SK-N-MC (cell line): ENCODE measurements at regions not wholly inside any gene's neighbourhood (a gene's known extent, or its start where the extent isn't known, plus 50 kb on each side); places are given as distances from the start of the nearest gene placed in this dataset.

Experiments used
- DNase-seq: peaks from one replicate; pipeline ENCODE4 v3.0.0-alpha.2; 2011; ENCODE audit warnings: low read depth, low spot score
- H3K27ac ChIP-seq: fragments of 200-600 bp; sonication (generic); 2 replicates; pipeline ENCODE4 v1.5.1; 2016; ENCODE audit warnings: mixed run types
- H3K36me3 ChIP-seq: fragments of 200-600 bp; sonication (generic); 2 replicates; pipeline ENCODE4 v1.6.1; 2017; ENCODE audit warnings: antibody characterized with exemption, low read length, mixed read lengths; ENCODE audit not compliant: insufficient read depth
- H3K4me3 ChIP-seq: fragments of 200-600 bp; sonication (generic); 2 replicates; pipeline ENCODE4 v1.5.1; 2016
- H3K9ac ChIP-seq: fragments of 200-600 bp; sonication (generic); 2 replicates; pipeline ENCODE4 v1.8.0; 2017; ENCODE audit warnings: mixed run types, mixed read lengths; ENCODE audit not compliant: insufficient read length
- H3K9me3 ChIP-seq: fragments of 200-600 bp; sonication (generic); 2 replicates; pipeline ENCODE4 v1.6.1; 2017; ENCODE audit warnings: low read depth, mild to moderate bottlenecking, antibody characterized with exemption, low read length, moderate library complexity, mixed read lengths
- EZH2 ChIP-seq: fragments of 200-600 bp; sonication (generic); IDR thresholded peaks from one replicate; pipeline ENCODE4 v1.6.1; 2017; ENCODE audit warnings: antibody characterized with exemption
- FOXP2 ChIP-seq: optimal IDR thresholded peaks from 2 replicates; pipeline ENCODE3; 2011; ENCODE audit warnings: mild to moderate bottlenecking, moderate library complexity; ENCODE audit not compliant: insufficient read depth; ENCODE audit errors: extremely low read length, control extremely low read depth
- POLR2AphosphoS5 ChIP-seq: IDR thresholded peaks from 2 replicates; pipeline ENCODE4 v1.6.1; 2012; ENCODE audit warnings: mild to moderate bottlenecking, low read depth, low read length, borderline replicate concordance

DNA sequence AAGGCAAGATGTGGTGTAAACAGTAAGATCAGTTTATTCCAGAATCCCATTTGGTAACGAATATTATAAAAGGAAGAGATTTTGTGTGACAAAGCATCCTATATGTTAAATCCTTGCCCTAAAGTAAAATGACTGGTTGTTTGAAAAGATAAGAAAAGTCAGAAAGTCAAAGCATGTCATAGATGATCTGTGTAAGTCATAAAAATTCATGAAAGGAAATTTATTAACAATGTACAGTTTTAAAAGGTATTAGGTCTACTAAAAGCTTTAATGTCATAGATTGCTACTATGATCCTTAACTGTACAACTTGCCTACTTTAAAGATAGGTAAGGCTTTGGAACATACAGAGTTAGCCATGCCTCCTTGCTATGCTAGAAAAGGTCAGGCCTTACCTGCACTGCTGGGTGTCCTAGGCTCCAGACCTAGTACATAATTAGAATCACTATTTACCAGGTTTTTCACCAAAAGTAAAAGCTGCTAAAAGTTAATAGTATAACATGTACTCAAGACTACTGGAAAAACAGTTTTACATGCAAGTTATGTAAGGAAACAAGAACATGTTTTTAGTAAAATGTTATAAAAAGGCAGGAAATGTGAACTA is 1090.1 kb upstream of the ADGRB3 start:
- Histone ChIP-seq H3K4me3 (no peak overlapping the region), H3K9me3 (peaks cover 7% of the 10 kb centered on the region; the same call in 1 of the 2 replicates), H3K27ac (no peak overlapping the region), H3K36me3 (no peaks in the 10 kb centered on the region), H3K9ac (no peak overlapping the region)
- DNase-seq = no peak
- TF ChIP-seq POLR2AphosphoS5 (no peak), FOXP2 (no peak), EZH2 (no peak)

DNA sequence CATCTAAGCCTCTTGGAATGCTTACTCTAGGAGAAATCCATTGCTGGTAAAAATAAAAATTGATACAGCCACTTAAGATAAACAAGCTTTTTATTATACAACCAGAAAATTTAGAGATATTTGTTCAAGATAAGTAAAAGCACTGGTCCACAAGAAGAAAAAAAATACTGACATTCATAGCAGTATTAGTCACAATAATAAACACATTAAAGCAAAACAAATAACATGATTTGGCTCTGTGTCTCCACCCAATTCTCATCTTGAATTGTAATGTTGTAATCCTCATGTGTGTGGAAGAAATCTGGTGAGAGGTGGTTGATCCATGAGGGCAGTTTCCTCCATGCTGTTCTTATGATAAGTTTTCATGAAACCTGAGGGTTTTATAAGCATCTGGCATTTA is 1093.5 kb upstream of the ADGRB3 start:
- peaks cover 7% of the 10 kb centered on the region; the same call in 1 of the 2 replicates for H3K9me3 ChIP-seq
- no peak overlapping the region for H3K4me3 ChIP-seq
- no peak overlapping the region for H3K9ac ChIP-seq
- TF ChIP-seq FOXP2 (no peak), EZH2 (no peak), POLR2AphosphoS5 (no peak)
- H3K27ac ChIP-seq = no peak overlapping the region
- no peaks in the 10 kb centered on the region for H3K36me3 ChIP-seq
- no peak for DNase-seq

DNA sequence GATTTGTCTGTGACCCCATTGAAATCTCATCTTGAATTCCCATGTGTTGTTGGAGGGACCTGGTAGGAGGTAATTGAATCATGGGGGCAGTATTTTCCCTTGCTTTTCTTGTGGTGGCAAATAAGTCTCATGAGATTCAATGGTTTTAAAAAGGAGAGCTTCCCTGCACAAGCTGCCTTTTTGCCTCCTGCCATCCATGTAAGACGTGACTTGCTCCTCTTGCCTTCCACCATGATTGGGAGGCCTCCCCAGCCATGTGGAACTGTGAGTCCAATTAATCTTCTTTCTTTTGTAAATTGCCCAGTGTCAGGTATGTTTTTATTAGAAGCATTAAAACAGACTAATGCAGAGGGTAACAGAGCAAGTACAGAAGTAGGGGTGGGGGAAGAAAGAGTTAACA is 1097.0 kb upstream of the ADGRB3 start:
- H3K4me3 ChIP-seq = no peak overlapping the region
- DNase-seq = no peak
- H3K9ac ChIP-seq = no peak overlapping the region
- H3K36me3 ChIP-seq = no peaks in the 10 kb centered on the region
- no peak overlapping the region for H3K27ac ChIP-seq
- H3K9me3 ChIP-seq = no peaks in the 10 kb centered on the region
- TF ChIP-seq EZH2 = no peak
- TF ChIP-seq FOXP2 = no peak
- no peak for TF ChIP-seq POLR2AphosphoS5

DNA sequence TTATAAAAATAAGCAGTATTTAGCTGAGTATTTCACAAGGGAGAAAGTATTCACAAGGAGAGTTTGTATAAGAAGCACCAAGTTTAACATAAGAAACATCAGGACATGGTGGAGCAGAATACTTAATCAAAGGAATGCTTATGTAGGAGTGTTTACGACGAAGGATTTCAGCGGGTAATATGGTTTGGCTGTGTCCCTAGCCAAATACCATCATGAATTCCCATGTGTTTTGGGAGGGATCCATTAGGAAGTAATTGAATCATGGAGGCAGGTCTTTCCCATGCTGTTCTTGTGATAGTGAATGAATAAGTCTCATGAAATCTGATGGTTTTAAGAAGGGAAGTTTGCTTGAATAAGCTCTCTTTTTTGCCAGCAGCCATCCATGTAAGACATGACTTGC is 1099.1 kb upstream of the ADGRB3 start:
- no peak for DNase-seq

DNA sequence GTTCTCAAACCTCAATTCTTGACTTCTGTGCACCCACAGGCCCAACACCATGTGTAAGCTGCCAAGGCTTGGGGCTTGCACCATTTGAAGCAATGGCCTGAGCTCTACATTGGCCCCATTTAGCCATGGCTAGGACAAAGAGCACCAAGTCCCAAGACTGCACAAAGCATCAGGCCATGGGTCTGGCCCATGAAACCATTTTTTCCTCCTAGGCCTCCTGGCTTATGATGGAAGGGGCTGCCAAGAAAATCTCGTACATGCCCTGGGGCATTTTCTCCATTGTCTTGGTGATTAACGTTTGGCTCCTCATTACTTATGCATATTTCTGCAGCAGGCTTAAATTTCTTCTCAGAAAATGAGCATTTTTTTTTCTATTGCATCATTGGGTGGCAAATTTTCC is 1128.7 kb upstream of the ADGRB3 start:
- DNase-seq = no peak
- Histone ChIP-seq H3K9ac (no peak overlapping the region), H3K36me3 (no peaks in the 10 kb centered on the region), H3K9me3 (peaks cover 3% of the 10 kb centered on the region; the same call in 1 of the 2 replicates), H3K27ac (no peak overlapping the region), H3K4me3 (no peak overlapping the region)
- TF ChIP-seq POLR2AphosphoS5 (no peak), FOXP2 (no peak), EZH2 (no peak)

More for the DNA sequence above, 1099.1 kb upstream of the ADGRB3 start:
- Histone ChIP-seq H3K36me3 (no peaks in the 10 kb centered on the region), H3K4me3 (no peak overlapping the region), H3K9me3 (no peaks in the 10 kb centered on the region), H3K9ac (no peak overlapping the region), H3K27ac (no peak overlapping the region)
- TF ChIP-seq POLR2AphosphoS5 (no peak), EZH2 (no peak), FOXP2 (no peak)

DNA sequence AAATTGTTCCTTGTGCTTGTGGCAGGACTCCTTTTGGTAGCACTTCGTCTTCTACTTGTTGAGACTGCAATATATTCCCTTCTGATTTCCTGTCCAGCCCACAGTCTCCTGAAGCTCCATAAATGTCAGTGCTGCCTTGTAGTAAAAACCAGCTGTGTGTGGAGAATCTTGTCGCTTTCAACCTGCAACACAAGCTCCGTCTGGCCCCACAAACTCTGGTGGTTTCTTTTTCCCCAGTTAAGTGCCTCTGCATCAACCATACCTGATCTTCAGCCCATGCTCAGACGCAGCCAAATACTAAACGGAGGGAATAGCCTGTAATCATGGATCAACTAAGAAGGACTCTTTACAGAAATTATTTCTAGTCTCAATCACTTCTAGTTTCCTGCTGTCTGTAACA is 1133.3 kb upstream of the ADGRB3 start:
- TF ChIP-seq FOXP2 (peak; percentile 49), POLR2AphosphoS5 (no peak), EZH2 (no peak)
- DNase-seq = peak; percentile 69
- peak overlapping the region; percentile 88 for H3K27ac ChIP-seq
- H3K4me3 ChIP-seq = peak overlapping the region; percentile 81
- H3K36me3 ChIP-seq = no peaks in the 10 kb centered on the region
- peaks cover 3% of the 10 kb centered on the region; the same call in 1 of the 2 replicates for H3K9me3 ChIP-seq
- H3K9ac ChIP-seq = peak overlapping the region; percentile 71

DNA sequence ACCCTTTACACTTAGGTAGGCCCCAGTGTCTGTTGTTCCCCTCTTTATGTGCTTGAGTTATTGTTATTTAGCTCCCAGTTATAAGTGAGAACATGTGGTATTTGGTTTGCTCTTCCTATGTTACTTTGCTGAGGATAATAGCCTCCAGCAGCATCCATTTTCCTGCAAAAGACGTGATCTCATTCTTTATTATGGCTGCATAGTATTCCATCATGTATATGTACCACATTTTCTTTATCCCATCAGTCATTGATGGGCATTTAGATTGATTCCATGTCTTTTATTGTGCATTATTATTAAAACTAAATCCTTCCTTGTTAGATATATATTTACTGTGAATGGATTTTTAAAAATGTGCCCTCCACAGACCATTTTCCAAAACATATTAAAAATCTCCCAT is 1137.3 kb upstream of the ADGRB3 start:
- TF ChIP-seq EZH2 (no peak), FOXP2 (no peak), POLR2AphosphoS5 (no peak)
- Histone ChIP-seq H3K9me3 (no peaks in the 10 kb centered on the region), H3K27ac (no peak overlapping the region), H3K4me3 (no peak overlapping the region), H3K36me3 (no peaks in the 10 kb centered on the region), H3K9ac (no peak overlapping the region)
- DNase-seq = no peak

DNA sequence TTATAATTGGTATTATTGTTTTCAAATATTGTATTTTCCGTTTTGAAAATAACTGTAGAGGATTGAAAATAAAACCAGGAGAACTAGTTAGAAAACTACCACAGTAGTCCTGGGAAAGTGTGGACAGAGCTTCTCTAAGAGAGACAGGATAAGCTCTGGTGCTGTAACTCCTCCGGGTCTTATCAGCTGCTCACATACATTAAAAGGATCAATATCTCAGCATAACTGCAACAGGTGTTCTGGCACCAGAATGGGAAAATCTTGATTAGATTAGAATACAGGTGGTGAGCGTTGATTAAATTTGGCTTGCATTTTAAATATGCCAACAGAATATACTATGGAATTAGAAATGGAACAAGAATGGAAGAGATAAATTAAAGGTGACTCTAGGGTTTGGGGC is 1138.9 kb upstream of the ADGRB3 start:
- DNase-seq = no peak

DNA sequence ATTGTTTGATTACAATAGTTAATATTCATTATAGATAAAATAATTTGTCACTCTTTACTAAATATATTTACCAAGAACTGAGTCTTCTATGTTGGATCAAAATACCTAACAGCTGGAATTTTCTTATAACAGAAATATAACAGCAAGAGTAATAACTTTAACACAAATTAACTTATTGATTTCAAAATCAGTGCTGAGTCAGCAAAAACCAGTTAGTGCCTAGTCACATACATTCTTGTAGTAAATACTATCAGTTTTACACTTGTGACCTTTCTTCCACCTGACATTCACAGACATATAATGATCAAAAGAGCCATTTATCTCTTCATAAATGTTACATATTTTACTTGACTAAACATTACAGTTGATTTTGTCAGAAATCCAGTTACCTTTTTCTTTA is 1141.4 kb upstream of the ADGRB3 start:
- no peak for DNase-seq
- no peak overlapping the region for H3K27ac ChIP-seq
- H3K9ac ChIP-seq = no peak overlapping the region
- TF ChIP-seq POLR2AphosphoS5 (no peak), FOXP2 (no peak), EZH2 (no peak)
- H3K36me3 ChIP-seq = no peaks in the 10 kb centered on the region
- H3K4me3 ChIP-seq = no peak overlapping the region
- no peaks in the 10 kb centered on the region for H3K9me3 ChIP-seq

More for the DNA sequence above, 1138.9 kb upstream of the ADGRB3 start:
- Histone ChIP-seq H3K9me3 (no peaks in the 10 kb centered on the region), H3K9ac (no peak overlapping the region), H3K27ac (peak overlapping the region; percentile 62; the same call in 1 of the 2 replicates), H3K36me3 (no peaks in the 10 kb centered on the region), H3K4me3 (no peak overlapping the region)
- no peak for TF ChIP-seq POLR2AphosphoS5
- TF ChIP-seq EZH2 = no peak
- TF ChIP-seq FOXP2 = no peak
